Lung (tissue), 11 donors: ENCODE measurements at regions not wholly inside any gene's neighbourhood (a gene's known extent, or its start where the extent isn't known, plus 50 kb on each side); places are given as distances from the start of the nearest gene placed in this dataset.

Source experiments
- ATAC-seq: fragments of 200-7000 bp; cut with Tn5 transposase; one replicate; pipeline ENCODE4 v1.9.1; 2020; ENCODE audit warnings: moderate number of reproducible peaks; ENCODE audit not compliant: insufficient read depth, low FRiP score
- DNase-seq, 3 donors: peaks; one replicate each; pipeline ENCODE4 v3.0.0-alpha.2; 2013 to 2017
- H3K27ac ChIP-seq, 2 donors: one replicate each; pipeline ENCODE4 v1.5.1; 2013; ENCODE audit warnings: mild to moderate bottlenecking in 2 of 2, moderate library complexity in 2 of 2, control low read depth in 1 of 2, inconsistent platforms in 1 of 2, low read depth in 1 of 2, low read length in 1 of 2
- H3K27me3 ChIP-seq, 3 donors: one replicate each; pipeline ENCODE4 v1.5.1; 2013; ENCODE audit warnings: low read length in 2 of 3; ENCODE audit not compliant: control insufficient read depth in 3 of 3, insufficient read depth in 3 of 3
- H3K36me3 ChIP-seq, 4 donors: one replicate each; pipeline ENCODE4 v1.5.1; 2013; ENCODE audit warnings: low read length in 4 of 4, mild to moderate bottlenecking in 1 of 4, moderate library complexity in 1 of 4; ENCODE audit not compliant: control insufficient read depth in 4 of 4, insufficient read depth in 4 of 4
- H3K4me1 ChIP-seq, 5 donors: one replicate each; pipeline ENCODE4 v1.5.1; 2013; ENCODE audit warnings: low read length in 5 of 5, mild to moderate bottlenecking in 2 of 5, moderate library complexity in 1 of 5; ENCODE audit not compliant: control insufficient read depth in 5 of 5, insufficient read depth in 5 of 5
- H3K4me3 ChIP-seq: one replicate; pipeline ENCODE4 v1.5.1; 2013; ENCODE audit warnings: mild to moderate bottlenecking, control low read depth, moderate library complexity
- H3K9ac ChIP-seq, 2 donors: one replicate each; pipeline ENCODE4 v1.5.1; 2013; ENCODE audit warnings: low read length in 2 of 2, control low read depth in 1 of 2; ENCODE audit not compliant: insufficient read depth in 1 of 2
- H3K9me3 ChIP-seq, 4 donors: one replicate each; pipeline ENCODE4 v1.5.1; 2013; ENCODE audit warnings: low read length in 3 of 4, mild to moderate bottlenecking in 1 of 4, moderate library complexity in 1 of 4; ENCODE audit not compliant: control insufficient read depth in 4 of 4, insufficient read depth in 3 of 4
- WGBS, 2 donors: extraction: QIAGEN DNeasy Blood & Tissue Kit; methylation state at CpG; one replicate each; pipeline ENCODE4 v1.1.7; 2013; 5-methylcytosine and 5-hydroxymethylcytosine counted together
- TF ChIP-seq, protein P1 (sequence below): IDR thresholded peaks from 2 replicates; pipeline ENCODE4 v1.5.1; 2012; ENCODE audit warnings: mild to moderate bottlenecking; ENCODE audit errors: control extremely low read depth, extremely low read depth
- donor health status: control.
- donor health status: control.
- donor health status: Bipolar disorder and iron deficiency.
- donor health status: healthy.
- donor health status: DM: yes; HTN: yes; CAD: no.

DNA sequence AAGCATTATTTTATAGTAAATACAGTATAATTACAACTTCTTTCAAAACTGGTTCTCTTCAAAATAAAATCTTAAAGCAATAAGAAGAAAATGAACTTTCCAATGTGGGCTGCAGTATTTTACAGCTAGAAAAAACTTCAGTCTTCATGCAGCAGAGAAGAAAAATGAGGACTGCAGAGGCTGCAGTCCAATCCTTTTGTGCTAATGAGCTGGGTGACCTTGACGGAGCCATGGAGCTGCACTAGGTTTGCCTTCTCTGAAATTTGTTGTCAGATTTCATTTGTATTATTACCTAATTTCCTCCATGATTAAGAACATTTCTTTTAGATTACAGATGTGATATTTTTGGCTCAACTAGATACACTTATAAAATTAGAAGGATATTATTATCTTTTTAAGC, 245.2 kb upstream of the ADAMTS3 start:
- Histone ChIP-seq H3K27me3 (no peaks in the 10 kb centered on the region), H3K9me3 (no peaks in the 10 kb centered on the region), H3K27ac (no peak overlapping the region), H3K9ac (no peak overlapping the region), H3K4me3 (no peak overlapping the region), H3K4me1 (peaks cover 0 to 2% (median 0%) of the 10 kb centered on the region in 5 donors), H3K36me3 (no peaks in the 10 kb centered on the region)
- ATAC-seq, result no peak
- DNase-seq, result no peak
- TF ChIP-seq, protein P1, sequence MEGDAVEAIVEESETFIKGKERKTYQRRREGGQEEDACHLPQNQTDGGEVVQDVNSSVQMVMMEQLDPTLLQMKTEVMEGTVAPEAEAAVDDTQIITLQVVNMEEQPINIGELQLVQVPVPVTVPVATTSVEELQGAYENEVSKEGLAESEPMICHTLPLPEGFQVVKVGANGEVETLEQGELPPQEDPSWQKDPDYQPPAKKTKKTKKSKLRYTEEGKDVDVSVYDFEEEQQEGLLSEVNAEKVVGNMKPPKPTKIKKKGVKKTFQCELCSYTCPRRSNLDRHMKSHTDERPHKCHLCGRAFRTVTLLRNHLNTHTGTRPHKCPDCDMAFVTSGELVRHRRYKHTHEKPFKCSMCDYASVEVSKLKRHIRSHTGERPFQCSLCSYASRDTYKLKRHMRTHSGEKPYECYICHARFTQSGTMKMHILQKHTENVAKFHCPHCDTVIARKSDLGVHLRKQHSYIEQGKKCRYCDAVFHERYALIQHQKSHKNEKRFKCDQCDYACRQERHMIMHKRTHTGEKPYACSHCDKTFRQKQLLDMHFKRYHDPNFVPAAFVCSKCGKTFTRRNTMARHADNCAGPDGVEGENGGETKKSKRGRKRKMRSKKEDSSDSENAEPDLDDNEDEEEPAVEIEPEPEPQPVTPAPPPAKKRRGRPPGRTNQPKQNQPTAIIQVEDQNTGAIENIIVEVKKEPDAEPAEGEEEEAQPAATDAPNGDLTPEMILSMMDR, result no peak
- 65 to 71% methylated on average over 1 of the region's 1 CpG for WGBS, 2 donors

DNA sequence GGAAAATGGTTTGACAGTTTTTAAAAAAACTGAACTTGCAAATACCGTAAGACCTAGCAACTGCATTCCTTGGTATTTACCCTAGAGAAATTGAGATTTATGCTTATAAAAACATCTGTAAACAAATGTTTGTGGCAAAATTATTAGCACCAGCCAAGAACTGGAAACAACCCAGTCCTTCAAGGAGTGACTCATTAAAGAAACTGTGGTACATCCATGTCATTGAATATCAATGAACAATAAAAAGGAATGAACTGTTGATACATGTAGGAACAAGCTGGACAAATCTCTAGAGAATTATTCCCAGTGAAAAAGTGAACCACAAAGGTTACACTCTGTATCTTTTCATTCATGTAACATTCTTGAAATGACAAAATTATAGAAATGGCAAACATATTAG, 240.2 kb upstream of the ADAMTS3 start:
- no peaks in the 10 kb centered on the region for H3K9me3 ChIP-seq
- H3K27ac ChIP-seq, result no peak overlapping the region
- no peak for DNase-seq
- no peaks in the 10 kb centered on the region for H3K36me3 ChIP-seq
- no peaks in the 10 kb centered on the region for H3K4me1 ChIP-seq
- H3K9ac ChIP-seq, result no peak overlapping the region
- H3K27me3 ChIP-seq, result no peaks in the 10 kb centered on the region
- TF ChIP-seq, protein P1, result no peak
- no peak overlapping the region for H3K4me3 ChIP-seq
- WGBS, 2 donors, result 82 to 94% methylated on average over 1 of the region's 1 CpG
- no peak for ATAC-seq

DNA sequence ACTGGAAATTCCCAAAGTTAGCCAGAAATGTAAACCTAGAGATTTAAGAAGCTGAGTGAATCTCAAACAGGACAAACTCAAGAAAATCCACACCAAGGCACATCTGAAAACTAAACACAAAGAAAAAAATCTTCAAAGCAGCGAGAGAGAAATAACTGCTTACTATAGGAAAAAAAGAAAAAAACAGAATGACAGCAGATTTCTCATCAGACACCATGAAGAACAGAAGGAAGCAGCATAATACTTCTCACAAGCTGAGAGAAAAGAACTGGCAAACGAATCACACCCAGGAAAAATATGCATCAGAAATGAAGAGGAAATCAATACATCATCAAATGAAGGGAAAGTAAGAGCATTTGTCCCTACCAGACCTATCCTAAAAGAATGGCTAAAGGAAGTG, 236.3 kb upstream of the ADAMTS3 start:
- Histone ChIP-seq H3K27me3 (no peaks in the 10 kb centered on the region), H3K9ac (no peak overlapping the region), H3K4me3 (no peak overlapping the region), H3K9me3 (no peaks in the 10 kb centered on the region), H3K27ac (no peak overlapping the region), H3K36me3 (no peaks in the 10 kb centered on the region), H3K4me1 (no peaks in the 10 kb centered on the region)
- WGBS, 2 donors, result 58 to 67% methylated on average over 2 of the region's 2 CpGs
- DNase-seq (no peak), ATAC-seq (no peak)
- TF ChIP-seq, protein P1, result no peak

DNA sequence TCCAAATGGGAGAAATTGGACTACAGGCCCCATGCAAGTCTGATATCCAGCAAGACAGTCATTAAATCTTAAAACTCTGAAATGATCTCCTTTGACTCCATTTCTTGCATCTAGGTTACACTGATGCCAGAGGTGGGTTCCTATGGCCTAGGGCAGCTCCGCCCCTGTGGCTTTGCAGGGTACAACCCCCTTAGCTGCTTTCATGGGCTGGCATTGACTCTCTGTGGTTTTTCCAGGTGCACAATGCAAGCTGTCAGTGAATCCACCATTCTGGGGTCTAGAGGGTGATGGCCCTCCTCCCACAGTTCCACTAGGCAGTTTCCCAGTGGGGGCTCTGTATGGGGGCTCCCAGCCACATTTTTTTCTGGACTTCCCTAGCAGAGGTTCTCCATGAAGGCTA, 228.5 kb upstream of the ADAMTS3 start:
- peaks cover 0 to 3% (median 0%) of the 10 kb centered on the region in 4 donors for H3K9me3 ChIP-seq
- TF ChIP-seq, protein P1, result no peak
- 85 to 95% methylated on average over 1 of the region's 1 CpG for WGBS, 2 donors
- ATAC-seq (no peak), DNase-seq (no peak)
- H3K27me3 ChIP-seq, result no peaks in the 10 kb centered on the region
- no peaks in the 10 kb centered on the region for H3K36me3 ChIP-seq
- H3K4me3 ChIP-seq, result no peak overlapping the region
- H3K27ac ChIP-seq, result no peak overlapping the region
- H3K9ac ChIP-seq, result no peak overlapping the region
- peaks cover 0 to 2% (median 0%) of the 10 kb centered on the region in 5 donors for H3K4me1 ChIP-seq
